Upper lobe of right lung (tissue), 1 donor: ENCODE measurements at regions not wholly inside any gene's neighbourhood (a gene's known extent, or its start where the extent isn't known, plus 50 kb on each side); places are given as distances from the start of the nearest gene placed in this dataset.

Experiments
- ATAC-seq: fragments of 200-7000 bp; cut with Tn5 transposase; one replicate; pipeline ENCODE4 v1.9.1; 2020; ENCODE audit warnings: mild to moderate bottlenecking, moderate library complexity
- DNase-seq: peaks from one replicate; pipeline ENCODE4 v3.0.0-alpha.2; 2020
- H3K27ac ChIP-seq: fragments of 200-600 bp; one replicate; pipeline ENCODE4 v1.8.0; 2022
- H3K27me3 ChIP-seq: fragments of 200-600 bp; one replicate; pipeline ENCODE4 v1.8.0; 2022; ENCODE audit warnings: mild to moderate bottlenecking
- H3K36me3 ChIP-seq: fragments of 200-600 bp; one replicate; pipeline ENCODE4 v1.8.0; 2022
- H3K4me1 ChIP-seq: fragments of 200-600 bp; one replicate; pipeline ENCODE4 v1.8.0; 2022
- H3K4me3 ChIP-seq: fragments of 200-600 bp; one replicate; pipeline ENCODE4 v1.8.0; 2022; ENCODE audit warnings: mild to moderate bottlenecking
- H3K9me3 ChIP-seq: fragments of 200-600 bp; one replicate; pipeline ENCODE4 v1.8.0; 2022
- intact Hi-C: fragments of 100-400 bp; cut with DNase I; formaldehyde crosslinking; loops from one replicate; pipeline ENCODE4 v1.11.0; 2022
- TF ChIP-seq, protein P1 (sequence below): fragments of 200-600 bp; IDR thresholded peaks from one replicate; pipeline ENCODE4 v1.8.0; 2022; ENCODE audit warnings: antibody characterized with exemption
- donor health status: DM: no; HTN: yes; CAD: no; lungs with severe emphysema.

DNA sequence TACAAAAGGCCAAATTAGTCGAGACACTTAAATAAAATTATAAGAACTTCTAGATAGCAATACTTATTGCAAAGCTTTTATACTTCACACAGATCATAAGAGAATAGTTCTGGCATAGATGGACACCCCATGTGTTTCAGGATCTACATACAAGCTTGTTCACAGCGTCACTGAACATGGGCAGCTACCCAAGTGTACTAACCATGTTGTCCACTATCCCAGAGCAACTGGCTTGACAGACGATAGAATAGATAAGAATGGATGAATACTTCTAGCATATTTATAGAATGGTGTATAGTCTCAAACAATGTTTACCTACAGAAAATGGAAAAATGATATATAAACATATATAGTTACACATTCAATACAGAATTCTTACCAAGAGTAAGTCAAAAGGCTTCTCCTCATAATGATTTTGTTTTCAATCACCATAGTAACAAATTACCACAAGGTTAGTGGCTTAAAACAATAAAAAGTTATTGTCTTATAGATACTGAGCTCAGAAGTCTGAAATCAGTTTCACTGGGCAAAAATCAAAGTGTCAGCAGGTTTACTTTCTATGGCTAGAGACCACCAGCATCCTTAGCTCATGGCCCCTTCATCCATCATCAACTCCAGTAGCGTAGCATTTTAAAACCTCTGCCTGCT is 446.7 kb downstream of the DMRTA1 start:
- Histone ChIP-seq H3K4me1 (no peaks in the 10 kb centered on the region), H3K27ac (no peak overlapping the region), H3K9me3 (no peaks in the 10 kb centered on the region), H3K4me3 (no peak overlapping the region), H3K27me3 (no peaks in the 10 kb centered on the region), H3K36me3 (no peaks in the 10 kb centered on the region)
- DNase-seq (no peak), ATAC-seq (no peak)
- TF ChIP-seq, protein P1, sequence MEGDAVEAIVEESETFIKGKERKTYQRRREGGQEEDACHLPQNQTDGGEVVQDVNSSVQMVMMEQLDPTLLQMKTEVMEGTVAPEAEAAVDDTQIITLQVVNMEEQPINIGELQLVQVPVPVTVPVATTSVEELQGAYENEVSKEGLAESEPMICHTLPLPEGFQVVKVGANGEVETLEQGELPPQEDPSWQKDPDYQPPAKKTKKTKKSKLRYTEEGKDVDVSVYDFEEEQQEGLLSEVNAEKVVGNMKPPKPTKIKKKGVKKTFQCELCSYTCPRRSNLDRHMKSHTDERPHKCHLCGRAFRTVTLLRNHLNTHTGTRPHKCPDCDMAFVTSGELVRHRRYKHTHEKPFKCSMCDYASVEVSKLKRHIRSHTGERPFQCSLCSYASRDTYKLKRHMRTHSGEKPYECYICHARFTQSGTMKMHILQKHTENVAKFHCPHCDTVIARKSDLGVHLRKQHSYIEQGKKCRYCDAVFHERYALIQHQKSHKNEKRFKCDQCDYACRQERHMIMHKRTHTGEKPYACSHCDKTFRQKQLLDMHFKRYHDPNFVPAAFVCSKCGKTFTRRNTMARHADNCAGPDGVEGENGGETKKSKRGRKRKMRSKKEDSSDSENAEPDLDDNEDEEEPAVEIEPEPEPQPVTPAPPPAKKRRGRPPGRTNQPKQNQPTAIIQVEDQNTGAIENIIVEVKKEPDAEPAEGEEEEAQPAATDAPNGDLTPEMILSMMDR: no peak
- intact Hi-C loops: no loop called here

DNA sequence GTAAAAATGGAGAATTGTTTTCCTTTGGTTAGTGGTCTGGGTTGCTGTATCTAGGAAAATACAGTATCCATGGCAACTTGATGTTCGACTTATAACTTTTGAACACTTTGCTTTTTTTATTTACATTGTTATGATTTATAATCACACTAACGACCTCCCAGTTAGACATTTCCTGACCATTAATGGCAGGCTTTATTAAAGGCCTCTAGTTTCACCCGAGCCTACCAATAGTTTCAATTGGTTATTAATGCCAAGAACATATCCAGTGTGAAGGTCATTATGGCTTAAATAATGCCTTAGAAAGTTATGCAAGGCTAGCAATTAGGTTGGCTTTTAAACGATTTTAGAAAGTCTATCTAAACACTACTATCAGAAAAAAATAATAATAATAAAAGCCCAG is 452.0 kb downstream of the DMRTA1 start:
- Histone ChIP-seq H3K9me3 (no peaks in the 10 kb centered on the region), H3K36me3 (no peaks in the 10 kb centered on the region), H3K4me3 (no peak overlapping the region), H3K4me1 (no peaks in the 10 kb centered on the region), H3K27me3 (no peaks in the 10 kb centered on the region), H3K27ac (no peak overlapping the region)
- no peak for ATAC-seq
- TF ChIP-seq, protein P1: no peak
- no peak for DNase-seq
- intact Hi-C loops: no loop called here

DNA sequence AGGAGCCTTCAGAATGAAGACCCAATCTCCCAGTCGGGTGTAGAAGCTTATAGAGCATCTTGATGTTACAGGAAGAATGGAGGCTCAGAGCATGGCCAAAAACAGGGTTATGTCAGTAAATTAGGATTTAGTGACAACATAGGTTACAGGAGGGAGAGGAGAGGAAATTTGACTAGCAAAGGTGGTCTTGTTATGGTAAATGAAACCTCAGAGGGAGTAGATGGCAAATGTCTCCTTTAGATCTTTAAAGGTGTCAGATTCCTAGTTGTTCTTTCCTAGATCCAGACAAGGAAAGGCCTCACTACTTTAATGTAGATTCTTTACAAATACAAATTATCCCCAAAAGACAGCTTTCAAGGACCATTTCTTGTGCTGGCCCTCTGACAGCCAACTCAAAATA is 465.0 kb downstream of the DMRTA1 start:
- no peaks in the 10 kb centered on the region for H3K27me3 ChIP-seq
- no peak overlapping the region for H3K4me3 ChIP-seq
- intact Hi-C loops: no loop called here
- no peaks in the 10 kb centered on the region for H3K9me3 ChIP-seq
- DNase-seq (no peak), ATAC-seq (no peak)
- H3K27ac ChIP-seq: no peak overlapping the region
- no peaks in the 10 kb centered on the region for H3K36me3 ChIP-seq
- TF ChIP-seq, protein P1: no peak
- no peaks in the 10 kb centered on the region for H3K4me1 ChIP-seq

DNA sequence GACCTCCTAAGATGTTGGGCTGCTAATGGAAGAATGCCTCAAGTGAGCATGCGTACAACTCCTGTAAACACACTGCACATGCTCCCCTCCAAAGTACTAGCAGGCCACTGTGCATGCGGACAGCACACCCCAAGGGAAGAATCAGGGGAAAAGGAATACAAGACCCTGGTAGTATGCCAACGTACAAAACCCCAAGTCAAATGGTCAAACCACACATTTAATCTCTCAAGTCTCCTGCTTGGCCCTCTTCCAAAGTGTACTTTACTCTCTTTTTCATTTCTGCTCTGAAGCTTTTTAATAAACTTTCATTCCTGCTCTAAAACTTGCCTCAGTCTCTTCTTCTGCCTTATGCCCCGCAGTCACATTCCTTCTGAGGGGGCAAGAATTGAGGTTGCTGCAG is 466.4 kb downstream of the DMRTA1 start:
- Histone ChIP-seq H3K27me3 (no peaks in the 10 kb centered on the region), H3K36me3 (no peaks in the 10 kb centered on the region), H3K9me3 (no peaks in the 10 kb centered on the region), H3K4me3 (no peak overlapping the region), H3K27ac (no peak overlapping the region), H3K4me1 (no peaks in the 10 kb centered on the region)
- intact Hi-C loops: no loop called here
- DNase-seq: no peak
- ATAC-seq: no peak
- TF ChIP-seq, protein P1: no peak

DNA sequence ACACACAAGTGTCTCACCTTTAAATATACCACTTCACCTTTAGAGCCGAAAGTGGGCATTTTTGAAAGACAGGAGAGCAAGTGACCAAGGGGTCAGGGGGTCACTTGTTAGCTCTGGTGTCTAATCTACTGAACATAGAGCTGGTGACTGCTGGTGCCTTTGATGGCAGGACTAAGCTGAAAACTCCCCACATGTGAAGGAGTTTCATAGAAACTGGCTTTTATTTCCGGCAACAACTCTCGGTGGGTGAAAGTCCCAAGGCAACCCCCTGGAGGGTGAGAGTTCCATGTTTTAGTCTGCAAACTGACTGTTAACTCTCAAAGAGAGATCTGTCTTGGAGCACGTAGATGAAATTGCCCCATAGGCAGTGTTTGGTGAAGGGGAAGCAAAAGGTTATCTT is 466.9 kb downstream of the DMRTA1 start:
- Histone ChIP-seq H3K9me3 (no peaks in the 10 kb centered on the region), H3K27me3 (no peaks in the 10 kb centered on the region), H3K27ac (no peak overlapping the region), H3K4me1 (no peaks in the 10 kb centered on the region), H3K36me3 (no peaks in the 10 kb centered on the region), H3K4me3 (no peak overlapping the region)
- DNase-seq (no peak), ATAC-seq (no peak)
- TF ChIP-seq, protein P1: no peak
- intact Hi-C loops: no loop called here

- H3K36me3 ChIP-seq: no peaks in the 10 kb centered on the region
- H3K9me3 ChIP-seq: no peaks in the 10 kb centered on the region
- H3K27me3 ChIP-seq: no peaks in the 10 kb centered on the region
- intact Hi-C loops: no loop called here
- TF ChIP-seq, protein P1: no peak
- no peak for DNase-seq
- no peak overlapping the region for H3K27ac ChIP-seq
- ATAC-seq: no peak
- no peaks in the 10 kb centered on the region for H3K4me1 ChIP-seq
- no peak overlapping the region for H3K4me3 ChIP-seq
Observed at GRCh38 chr9:22916148-22916547, 469.5 kb downstream of the DMRTA1 start.
